Hepatocyte (in vitro differentiated cells): ENCODE measurements at regions not wholly inside any gene's neighbourhood (a gene's known extent, or its start where the extent isn't known, plus 50 kb on each side); places are given as distances from the start of the nearest gene placed in this dataset.
A peak's percentile ranks its signal among the peaks of the same experiment; 100 is the strongest.

Experiments
- DNase-seq: peaks from one replicate; pipeline ENCODE4 v3.0.0-alpha.2; 2016; ENCODE audit warnings: low spot score
- H2AFZ ChIP-seq: fragments of 200-600 bp; sonication (generic); 2 replicates; pipeline ENCODE4 v1.6.0; 2016; ENCODE audit warnings: antibody characterized with exemption, mild to moderate bottlenecking
- H3K27ac ChIP-seq: fragments of 200-600 bp; sonication (generic); 2 replicates; pipeline ENCODE4 v1.5.1; 2016; ENCODE audit warnings: mild to moderate bottlenecking
- H3K27me3 ChIP-seq: fragments of 200-600 bp; sonication (generic); 2 replicates; pipeline ENCODE4 v1.6.1; 2016
- H3K36me3 ChIP-seq: fragments of 200-600 bp; sonication (generic); replicated peaks from 2 replicates; pipeline ENCODE4 v1.5.1; 2016; ENCODE audit warnings: low read depth; ENCODE audit not compliant: insufficient read depth
- H3K4me1 ChIP-seq: fragments of 200-600 bp; sonication (generic); 2 replicates; pipeline ENCODE4 v1.5.1; 2016; ENCODE audit warnings: mild to moderate bottlenecking, moderate library complexity; ENCODE audit not compliant: insufficient read depth
- H3K4me2 ChIP-seq: fragments of 200-600 bp; sonication (generic); 2 replicates; pipeline ENCODE4 v1.6.0; 2016
- H3K4me3 ChIP-seq: fragments of 200-600 bp; sonication (generic); 2 replicates; pipeline ENCODE4 v1.5.1; 2016; ENCODE audit warnings: mild to moderate bottlenecking
- H3K79me2 ChIP-seq: fragments of 200-600 bp; sonication (generic); 2 replicates; pipeline ENCODE4 v1.6.0; 2017; ENCODE audit warnings: mild to moderate bottlenecking
- H3K9me2 ChIP-seq: fragments of 200-600 bp; sonication (generic); replicated peaks from 2 replicates; pipeline ENCODE4 v1.6.0; 2017; ENCODE audit warnings: mild to moderate bottlenecking; ENCODE audit not compliant: insufficient read depth
- H3K9me3 ChIP-seq: fragments of 200-600 bp; sonication (generic); 2 replicates; pipeline ENCODE4 v1.5.1; 2016; ENCODE audit warnings: low read depth, mild to moderate bottlenecking
- H4K20me1 ChIP-seq: fragments of 200-600 bp; sonication (generic); 2 replicates; pipeline ENCODE4 v1.6.0; 2016; ENCODE audit warnings: mild to moderate bottlenecking; ENCODE audit not compliant: insufficient read depth, poor library complexity, severe bottlenecking
- EZH2 ChIP-seq: fragments of 200-600 bp; sonication (generic); IDR thresholded peaks from 2 replicates; pipeline ENCODE4 v1.6.1; 2016; ENCODE audit warnings: antibody characterized with exemption, mild to moderate bottlenecking, borderline replicate concordance
- EZH2phosphoT487 ChIP-seq: fragments of 200-600 bp; sonication (generic); IDR thresholded peaks from one replicate; pipeline ENCODE4 v1.6.1; 2018; ENCODE audit warnings: antibody characterized with exemption, mild to moderate bottlenecking, low read depth, moderate library complexity; ENCODE audit not compliant: unreplicated experiment, severe bottlenecking
- WGBS: methylation state at CpG from one replicate; pipeline ENCODE4 v1.1.6; 2016; ENCODE audit warnings: low lambda C conversion rate; ENCODE audit errors: missing lambda C conversion rate; 5-methylcytosine and 5-hydroxymethylcytosine counted together
- TF ChIP-seq, protein P1 (sequence below): fragments of 200-600 bp; sonication (generic); IDR thresholded peaks from 2 replicates; pipeline ENCODE4 v1.5.1; 2016; ENCODE audit warnings: antibody characterized with exemption, mild to moderate bottlenecking; ENCODE audit not compliant: poor library complexity

DNA sequence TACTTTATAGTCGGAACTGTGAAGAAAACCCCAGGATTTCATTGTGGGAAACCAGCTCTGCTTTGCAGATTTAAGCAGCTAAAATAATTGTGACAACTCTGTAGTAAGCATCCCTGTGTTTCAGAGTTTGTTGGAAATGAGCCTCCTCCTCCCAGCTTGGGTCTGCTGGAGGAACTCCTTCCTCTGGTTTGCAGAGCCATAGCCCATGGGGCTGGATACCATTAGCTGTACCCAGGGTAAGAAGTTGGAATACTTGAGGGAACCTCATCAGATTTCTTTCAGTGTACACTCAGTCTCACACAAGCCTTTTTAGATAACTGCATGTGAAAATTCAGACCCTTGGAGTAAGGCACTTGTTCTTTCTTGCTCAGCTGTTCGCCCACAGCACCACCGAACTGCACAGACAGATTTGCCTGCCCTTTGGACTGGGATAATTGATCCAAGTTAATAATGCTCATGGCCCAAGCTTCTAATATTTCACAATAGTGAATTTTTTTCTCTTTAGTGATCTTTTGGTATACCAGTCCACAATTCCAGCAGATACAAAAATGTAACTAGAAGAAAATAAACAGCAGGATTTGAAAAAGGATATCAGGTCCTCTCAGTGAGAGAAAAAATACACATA, 467.4 kb upstream of the FZD8 start:
- WGBS: 83% methylated on average over 3 of the region's 3 CpGs
- no peaks in the 10 kb centered on the region for H3K27me3 ChIP-seq
- no peak for TF ChIP-seq EZH2phosphoT487
- TF ChIP-seq, protein P1, sequence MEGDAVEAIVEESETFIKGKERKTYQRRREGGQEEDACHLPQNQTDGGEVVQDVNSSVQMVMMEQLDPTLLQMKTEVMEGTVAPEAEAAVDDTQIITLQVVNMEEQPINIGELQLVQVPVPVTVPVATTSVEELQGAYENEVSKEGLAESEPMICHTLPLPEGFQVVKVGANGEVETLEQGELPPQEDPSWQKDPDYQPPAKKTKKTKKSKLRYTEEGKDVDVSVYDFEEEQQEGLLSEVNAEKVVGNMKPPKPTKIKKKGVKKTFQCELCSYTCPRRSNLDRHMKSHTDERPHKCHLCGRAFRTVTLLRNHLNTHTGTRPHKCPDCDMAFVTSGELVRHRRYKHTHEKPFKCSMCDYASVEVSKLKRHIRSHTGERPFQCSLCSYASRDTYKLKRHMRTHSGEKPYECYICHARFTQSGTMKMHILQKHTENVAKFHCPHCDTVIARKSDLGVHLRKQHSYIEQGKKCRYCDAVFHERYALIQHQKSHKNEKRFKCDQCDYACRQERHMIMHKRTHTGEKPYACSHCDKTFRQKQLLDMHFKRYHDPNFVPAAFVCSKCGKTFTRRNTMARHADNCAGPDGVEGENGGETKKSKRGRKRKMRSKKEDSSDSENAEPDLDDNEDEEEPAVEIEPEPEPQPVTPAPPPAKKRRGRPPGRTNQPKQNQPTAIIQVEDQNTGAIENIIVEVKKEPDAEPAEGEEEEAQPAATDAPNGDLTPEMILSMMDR: no peak
- no peak for TF ChIP-seq EZH2
- peak overlapping the region; percentile 43 for H3K4me2 ChIP-seq
- no peaks in the 10 kb centered on the region for H3K9me2 ChIP-seq
- H3K79me2 ChIP-seq: no peaks in the 10 kb centered on the region
- no peaks in the 10 kb centered on the region for H4K20me1 ChIP-seq
- no peak for DNase-seq
- peaks cover 21% of the 10 kb centered on the region for H3K4me1 ChIP-seq
- H3K9me3 ChIP-seq: no peaks in the 10 kb centered on the region
- H2AFZ ChIP-seq: peak overlapping the region; percentile 4
- no peak overlapping the region for H3K4me3 ChIP-seq
- peak overlapping the region; percentile 49 for H3K27ac ChIP-seq
- H3K36me3 ChIP-seq: no peaks in the 10 kb centered on the region

DNA sequence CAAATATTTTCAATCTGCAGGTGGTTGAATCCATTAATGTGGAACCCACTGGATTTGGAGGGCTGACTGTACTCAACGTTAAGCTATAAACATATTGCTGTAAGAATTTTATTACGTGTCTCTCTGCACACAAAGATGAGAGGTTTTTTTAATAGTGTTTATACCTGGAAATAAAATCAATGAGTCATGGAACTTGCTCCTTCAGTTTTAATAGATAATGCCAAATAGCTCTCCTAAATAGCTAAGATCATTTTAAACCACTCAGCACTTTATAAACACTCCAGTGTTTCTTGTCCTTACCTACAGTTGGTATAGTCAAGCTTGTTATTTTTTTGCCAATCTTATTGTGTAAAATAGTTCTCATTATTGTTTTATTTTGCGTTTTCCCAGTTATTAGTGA, 455.6 kb upstream of the FZD8 start:
- Histone ChIP-seq H3K4me3 (no peak overlapping the region), H3K4me2 (no peak overlapping the region), H3K9me3 (no peaks in the 10 kb centered on the region), H3K27me3 (no peaks in the 10 kb centered on the region), H3K79me2 (no peaks in the 10 kb centered on the region), H4K20me1 (no peaks in the 10 kb centered on the region), H3K4me1 (no peaks in the 10 kb centered on the region), H3K27ac (no peak overlapping the region), H2AFZ (no peak overlapping the region), H3K9me2 (no peaks in the 10 kb centered on the region), H3K36me3 (no peaks in the 10 kb centered on the region)
- WGBS: 91% methylated on average over 3 of the region's 3 CpGs
- DNase-seq: no peak
- TF ChIP-seq EZH2 (no peak), EZH2phosphoT487 (no peak)
- TF ChIP-seq, protein P1: no peak

DNA sequence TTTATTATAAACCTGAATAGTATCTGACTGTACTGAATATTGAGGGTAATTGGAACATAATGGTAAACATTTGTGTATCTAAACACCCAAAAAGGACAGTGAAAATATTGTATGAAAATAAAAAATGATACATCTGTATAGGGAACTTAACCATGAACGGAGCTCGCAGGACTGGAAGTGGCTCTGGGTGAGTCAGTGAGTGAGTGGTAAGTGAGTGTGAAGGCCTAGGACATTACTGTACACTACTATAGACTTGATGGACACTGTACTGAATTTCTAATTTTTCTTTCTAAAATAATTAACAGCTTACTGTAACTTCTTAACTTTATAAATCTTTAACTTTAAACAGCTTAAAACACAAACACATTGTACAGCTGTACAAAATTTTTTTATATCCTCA, 454.5 kb upstream of the FZD8 start:
- H3K79me2 ChIP-seq: no peaks in the 10 kb centered on the region
- no peaks in the 10 kb centered on the region for H3K9me3 ChIP-seq
- H3K4me2 ChIP-seq: no peak overlapping the region
- DNase-seq: no peak
- H3K36me3 ChIP-seq: no peaks in the 10 kb centered on the region
- H3K4me1 ChIP-seq: no peaks in the 10 kb centered on the region
- no peaks in the 10 kb centered on the region for H3K27me3 ChIP-seq
- H3K9me2 ChIP-seq: no peaks in the 10 kb centered on the region
- H4K20me1 ChIP-seq: no peaks in the 10 kb centered on the region
- H3K4me3 ChIP-seq: no peak overlapping the region
- H2AFZ ChIP-seq: no peak overlapping the region
- no peak overlapping the region for H3K27ac ChIP-seq
- WGBS: 77% methylated on average over 2 of the region's 2 CpGs
- TF ChIP-seq, protein P1: no peak
- no peak for TF ChIP-seq EZH2phosphoT487
- no peak for TF ChIP-seq EZH2
